ELF-1 (cell line): ENCODE measurements at regions not wholly inside any gene's neighbourhood (a gene's known extent, or its start where the extent isn't known, plus 50 kb on each side); places are given as distances from the start of the nearest gene placed in this dataset.
"Not testable (repeated sequence)": the region's sequence is repeated elsewhere in the genome, so short reads cannot be mapped to it uniquely, and the experiment has no call there.

Experiments
- DNase-seq: peaks from one replicate; pipeline ENCODE4 v3.0.0-alpha.2; 2016; ENCODE audit warnings: low read depth, low spot score

- DNase-seq: no peak
These were observed 131.2 kb upstream of the BTN3A2 start for GRCh38 chr6:26233649-26234420.

- DNase-seq: peak; percentile 90
These were observed 130.3 kb upstream of the BTN3A2 start for GRCh38 chr6:26234421-26235301.

- DNase-seq: no peak
These were observed 129.7 kb upstream of the BTN3A2 start for GRCh38 chr6:26235302-26235670.

- DNase-seq: not testable (repeated sequence)
These were observed 125.6 kb upstream of the BTN3A2 start for GRCh38 chr6:26239415-26239814.

GRCh38 chr6:26240157-26241032 is 124.6 kb upstream of the BTN3A2 start:
- DNase-seq: peak; percentile 97

GRCh38 chr6:26241033-26241895 is 123.7 kb upstream of the BTN3A2 start:
- DNase-seq: peak; percentile 84

- DNase-seq: no peak
These were observed 121.9 kb upstream of the BTN3A2 start for GRCh38 chr6:26243132-26243531.

- DNase-seq: no peak
These were observed 121.2 kb upstream of the BTN3A2 start for GRCh38 chr6:26243752-26244151.

GRCh38 chr6:26246058-26246457 is 118.9 kb upstream of the BTN3A2 start:
- no peak for DNase-seq

GRCh38 chr6:26246553-26246952 is 118.4 kb upstream of the BTN3A2 start:
- no peak for DNase-seq

GRCh38 chr6:26249707-26249956 is 115.4 kb upstream of the BTN3A2 start:
- DNase-seq: no peak

- peak; percentile 91 for DNase-seq
These were observed 114.9 kb upstream of the BTN3A2 start for GRCh38 chr6:26249957-26250697.

GRCh38 chr6:26250698-26251044 is 114.3 kb upstream of the BTN3A2 start:
- DNase-seq: peak; percentile 30

GRCh38 chr6:26251354-26252076 is 113.5 kb upstream of the BTN3A2 start:
- DNase-seq: peak; percentile 95

GRCh38 chr6:26252077-26252472 is 112.9 kb upstream of the BTN3A2 start:
- no peak for DNase-seq

- DNase-seq: no peak
These were observed 110.3 kb upstream of the BTN3A2 start for GRCh38 chr6:26254724-26255123.

GRCh38 chr6:26257272-26257671 is 107.7 kb upstream of the BTN3A2 start:
- DNase-seq: peak; percentile 26

- DNase-seq: no peak
These were observed 106.6 kb upstream of the BTN3A2 start for GRCh38 chr6:26258212-26258977.

- peak; percentile 32 for DNase-seq
These were observed 104.8 kb upstream of the BTN3A2 start for GRCh38 chr6:26260110-26260637.
